ENCODE measurements at regions not wholly inside any gene's neighbourhood (a gene's known extent, or its start where the extent isn't known, plus 50 kb on each side); places are given as distances from the start of the nearest gene placed in this dataset.

GRCh38 chr20:11780765-11781369 lies 136.8 kb upstream of the BTBD3 start:
- TF ChIP-seq, protein P1, sequence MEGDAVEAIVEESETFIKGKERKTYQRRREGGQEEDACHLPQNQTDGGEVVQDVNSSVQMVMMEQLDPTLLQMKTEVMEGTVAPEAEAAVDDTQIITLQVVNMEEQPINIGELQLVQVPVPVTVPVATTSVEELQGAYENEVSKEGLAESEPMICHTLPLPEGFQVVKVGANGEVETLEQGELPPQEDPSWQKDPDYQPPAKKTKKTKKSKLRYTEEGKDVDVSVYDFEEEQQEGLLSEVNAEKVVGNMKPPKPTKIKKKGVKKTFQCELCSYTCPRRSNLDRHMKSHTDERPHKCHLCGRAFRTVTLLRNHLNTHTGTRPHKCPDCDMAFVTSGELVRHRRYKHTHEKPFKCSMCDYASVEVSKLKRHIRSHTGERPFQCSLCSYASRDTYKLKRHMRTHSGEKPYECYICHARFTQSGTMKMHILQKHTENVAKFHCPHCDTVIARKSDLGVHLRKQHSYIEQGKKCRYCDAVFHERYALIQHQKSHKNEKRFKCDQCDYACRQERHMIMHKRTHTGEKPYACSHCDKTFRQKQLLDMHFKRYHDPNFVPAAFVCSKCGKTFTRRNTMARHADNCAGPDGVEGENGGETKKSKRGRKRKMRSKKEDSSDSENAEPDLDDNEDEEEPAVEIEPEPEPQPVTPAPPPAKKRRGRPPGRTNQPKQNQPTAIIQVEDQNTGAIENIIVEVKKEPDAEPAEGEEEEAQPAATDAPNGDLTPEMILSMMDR (IDR thresholded peaks at IDR 0.05), result no peak
- TF ChIP-seq, protein P2, sequence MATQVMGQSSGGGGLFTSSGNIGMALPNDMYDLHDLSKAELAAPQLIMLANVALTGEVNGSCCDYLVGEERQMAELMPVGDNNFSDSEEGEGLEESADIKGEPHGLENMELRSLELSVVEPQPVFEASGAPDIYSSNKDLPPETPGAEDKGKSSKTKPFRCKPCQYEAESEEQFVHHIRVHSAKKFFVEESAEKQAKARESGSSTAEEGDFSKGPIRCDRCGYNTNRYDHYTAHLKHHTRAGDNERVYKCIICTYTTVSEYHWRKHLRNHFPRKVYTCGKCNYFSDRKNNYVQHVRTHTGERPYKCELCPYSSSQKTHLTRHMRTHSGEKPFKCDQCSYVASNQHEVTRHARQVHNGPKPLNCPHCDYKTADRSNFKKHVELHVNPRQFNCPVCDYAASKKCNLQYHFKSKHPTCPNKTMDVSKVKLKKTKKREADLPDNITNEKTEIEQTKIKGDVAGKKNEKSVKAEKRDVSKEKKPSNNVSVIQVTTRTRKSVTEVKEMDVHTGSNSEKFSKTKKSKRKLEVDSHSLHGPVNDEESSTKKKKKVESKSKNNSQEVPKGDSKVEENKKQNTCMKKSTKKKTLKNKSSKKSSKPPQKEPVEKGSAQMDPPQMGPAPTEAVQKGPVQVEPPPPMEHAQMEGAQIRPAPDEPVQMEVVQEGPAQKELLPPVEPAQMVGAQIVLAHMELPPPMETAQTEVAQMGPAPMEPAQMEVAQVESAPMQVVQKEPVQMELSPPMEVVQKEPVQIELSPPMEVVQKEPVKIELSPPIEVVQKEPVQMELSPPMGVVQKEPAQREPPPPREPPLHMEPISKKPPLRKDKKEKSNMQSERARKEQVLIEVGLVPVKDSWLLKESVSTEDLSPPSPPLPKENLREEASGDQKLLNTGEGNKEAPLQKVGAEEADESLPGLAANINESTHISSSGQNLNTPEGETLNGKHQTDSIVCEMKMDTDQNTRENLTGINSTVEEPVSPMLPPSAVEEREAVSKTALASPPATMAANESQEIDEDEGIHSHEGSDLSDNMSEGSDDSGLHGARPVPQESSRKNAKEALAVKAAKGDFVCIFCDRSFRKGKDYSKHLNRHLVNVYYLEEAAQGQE (IDR thresholded peaks at IDR 0.05; ENCODE audit: insufficient read depth in 1 of 2, low read depth in 2 of 2, low read length in 1 of 2), result no peak
- TF ChIP-seq POLR2AphosphoS5 (IDR thresholded peaks at IDR 0.05; ENCODE audit: low read depth, low read length) (no peak), SIN3A (IDR thresholded peaks at IDR 0.05; ENCODE audit: borderline replicate concordance, insufficient read depth, low read depth, low read length) (no peak), TCF7L2 (IDR thresholded peaks at IDR 0.05; ENCODE audit: low read depth, low read length) (no peak)

All from Panc1 (cell line).